ENCODE measurements at regions not wholly inside any gene's neighbourhood (a gene's known extent, or its start where the extent isn't known, plus 50 kb on each side); places are given as distances from the start of the nearest gene placed in this dataset.

DNA sequence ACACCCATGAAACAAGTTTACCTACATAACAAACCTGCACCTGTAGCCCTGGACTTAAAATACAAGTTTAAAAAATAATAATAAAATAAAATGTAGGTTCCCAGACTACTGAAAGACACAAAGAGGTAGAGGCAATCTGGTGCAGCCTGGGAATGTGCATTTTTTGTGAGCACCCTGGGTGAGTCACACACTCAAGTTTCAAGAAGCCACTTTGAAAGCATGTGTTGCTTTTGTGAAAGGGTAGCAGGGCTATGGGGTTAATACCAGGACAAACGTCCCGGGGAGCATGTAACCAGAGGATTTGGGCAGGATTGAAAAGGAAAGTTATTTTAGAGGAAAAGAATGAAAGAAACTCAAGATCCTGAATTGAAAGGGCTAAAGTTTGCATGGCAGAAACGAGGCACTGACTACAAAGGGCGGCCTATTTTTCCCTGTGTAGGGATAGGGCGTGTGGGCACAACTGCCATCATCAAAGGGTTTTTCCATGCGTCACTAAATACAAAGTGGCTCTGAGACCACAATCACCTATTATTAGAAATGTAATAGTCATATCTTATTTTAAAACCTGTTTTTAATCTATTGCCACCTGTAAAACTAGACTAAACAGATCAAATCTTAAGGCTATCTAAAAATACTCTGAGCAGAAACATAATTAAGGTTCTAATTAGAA lies 314.9 kb downstream of the COG6 start:
- Histone ChIP-seq H3K9me2 (ENCODE audit: insufficient read depth) (no peaks in the 10 kb centered on the region), H2AFZ (no peak overlapping the region), H4K20me1 (replicated peaks; ENCODE audit: insufficient read depth) (no peaks in the 10 kb centered on the region), H3K4me3 (no peak overlapping the region), H3K4me1 (ENCODE audit: insufficient read depth) (no peaks in the 10 kb centered on the region), H3K36me3 (ENCODE audit: insufficient read depth) (no peaks in the 10 kb centered on the region), H3K27me3 (ENCODE audit: insufficient read depth) (no peaks in the 10 kb centered on the region), H3F3A (replicated peaks; ENCODE audit: low read depth) (no peaks in the 10 kb centered on the region), H3K79me2 (replicated peaks; ENCODE audit: insufficient read depth) (no peaks in the 10 kb centered on the region), H3K4me2 (no peak overlapping the region), H3K27ac (ENCODE audit: low read depth) (no peak overlapping the region)
- no peaks in the 10 kb centered on the region for H3K36me3 Mint-ChIP-seq (ENCODE audit: low read depth)
- peaks cover 3% of the 10 kb centered on the region for H3K27me3 Mint-ChIP-seq (ENCODE audit: insufficient read depth, low read depth, poor library complexity)
- H3K27ac Mint-ChIP-seq = no peak overlapping the region
- no peak for DNase-seq (ENCODE audit: low spot score)
- ATAC-seq = no peak
- TF ChIP-seq POLR2AphosphoS5 (IDR thresholded peaks at IDR 0.05; ENCODE audit: low read depth) (no peak), CREB1 (CRISPR knock-in tag; IDR thresholded peaks at IDR 0.05; ENCODE audit: low read depth) (no peak), ZNF114 (CRISPR knock-in tag; IDR thresholded peaks at IDR 0.05) (no peak), EZH2 (IDR thresholded peaks at IDR 0.05; ENCODE audit: low read depth, unreplicated experiment) (no peak), NANOG (IDR thresholded peaks at IDR 0.05; ENCODE audit: borderline replicate concordance) (no peak), EZH2phosphoT487 (IDR thresholded peaks at IDR 0.05; ENCODE audit: unreplicated experiment) (no peak), STAT1 (IDR thresholded peaks at IDR 0.05; ENCODE audit: unreplicated experiment) (no peak), JUNB (IDR thresholded peaks at IDR 0.05; ENCODE audit: unreplicated experiment) (no peak), REST (IDR thresholded peaks at IDR 0.05; ENCODE audit: unreplicated experiment) (no peak)
- TF ChIP-seq, protein P1, sequence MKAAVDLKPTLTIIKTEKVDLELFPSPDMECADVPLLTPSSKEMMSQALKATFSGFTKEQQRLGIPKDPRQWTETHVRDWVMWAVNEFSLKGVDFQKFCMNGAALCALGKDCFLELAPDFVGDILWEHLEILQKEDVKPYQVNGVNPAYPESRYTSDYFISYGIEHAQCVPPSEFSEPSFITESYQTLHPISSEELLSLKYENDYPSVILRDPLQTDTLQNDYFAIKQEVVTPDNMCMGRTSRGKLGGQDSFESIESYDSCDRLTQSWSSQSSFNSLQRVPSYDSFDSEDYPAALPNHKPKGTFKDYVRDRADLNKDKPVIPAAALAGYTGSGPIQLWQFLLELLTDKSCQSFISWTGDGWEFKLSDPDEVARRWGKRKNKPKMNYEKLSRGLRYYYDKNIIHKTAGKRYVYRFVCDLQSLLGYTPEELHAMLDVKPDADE (IDR thresholded peaks at IDR 0.05) = no peak
- no peaks in the 10 kb centered on the region for H3K9me3 Mint-ChIP-seq
- no peak overlapping the region for H3K4me3 Mint-ChIP-seq
- H3K4me1 Mint-ChIP-seq = peaks cover 9% of the 10 kb centered on the region; the same call in 1 of the 3 replicates

GRCh38 chr13:39971526-39971925 lies 316.1 kb downstream of the COG6 start:
- Histone ChIP-seq H3K27me3 (ENCODE audit: insufficient read depth) (no peaks in the 10 kb centered on the region), H3K4me2 (no peak overlapping the region), H3F3A (replicated peaks; ENCODE audit: low read depth) (no peaks in the 10 kb centered on the region), H3K9me2 (ENCODE audit: insufficient read depth) (no peaks in the 10 kb centered on the region), H4K20me1 (replicated peaks; ENCODE audit: insufficient read depth) (no peaks in the 10 kb centered on the region), H3K4me1 (ENCODE audit: insufficient read depth) (no peaks in the 10 kb centered on the region), H3K79me2 (replicated peaks; ENCODE audit: insufficient read depth) (no peaks in the 10 kb centered on the region), H3K36me3 (ENCODE audit: insufficient read depth) (no peaks in the 10 kb centered on the region), H3K4me3 (no peak overlapping the region), H3K27ac (ENCODE audit: low read depth) (no peak overlapping the region), H2AFZ (no peak overlapping the region)
- no peak overlapping the region for H3K27ac Mint-ChIP-seq
- H3K9me3 Mint-ChIP-seq = no peaks in the 10 kb centered on the region
- peaks cover 3% of the 10 kb centered on the region for H3K27me3 Mint-ChIP-seq (ENCODE audit: insufficient read depth, low read depth, poor library complexity)
- no peaks in the 10 kb centered on the region for H3K36me3 Mint-ChIP-seq (ENCODE audit: low read depth)
- no peak for ATAC-seq
- no peak for DNase-seq (ENCODE audit: low spot score)
- H3K4me1 Mint-ChIP-seq = peaks cover 3% of the 10 kb centered on the region; the same call in 2 of the 3 replicates
- H3K4me3 Mint-ChIP-seq = no peak overlapping the region
- TF ChIP-seq POLR2AphosphoS5 (IDR thresholded peaks at IDR 0.05; ENCODE audit: low read depth) (no peak), EZH2 (IDR thresholded peaks at IDR 0.05; ENCODE audit: low read depth, unreplicated experiment) (no peak), EZH2phosphoT487 (IDR thresholded peaks at IDR 0.05; ENCODE audit: unreplicated experiment) (no peak), ZNF114 (CRISPR knock-in tag; IDR thresholded peaks at IDR 0.05) (no peak), JUNB (IDR thresholded peaks at IDR 0.05; ENCODE audit: unreplicated experiment) (no peak)
- TF ChIP-seq, protein P1 (IDR thresholded peaks at IDR 0.05) = no peak

All from GM23338 (cell line).